ACC112 (cell line): ENCODE measurements at regions not wholly inside any gene's neighbourhood (a gene's known extent, or its start where the extent isn't known, plus 50 kb on each side); places are given as distances from the start of the nearest gene placed in this dataset.
"Not testable (repeated sequence)": the region's sequence is repeated elsewhere in the genome, so short reads cannot be mapped to it uniquely, and the experiment has no call there.

Experiments used
- H2AFZ ChIP-seq: fragments of 200-600 bp; sonication (generic); one replicate; pipeline ENCODE4 v1.6.0; 2017; ENCODE audit warnings: antibody characterized with exemption, low read length; ENCODE audit not compliant: unreplicated experiment
- H3K27ac ChIP-seq: fragments of 200-600 bp; sonication (generic); 2 replicates; pipeline ENCODE4 v1.5.1; 2014; ENCODE audit warnings: low read depth, mild to moderate bottlenecking, antibody characterized with exemption, low read length, moderate library complexity
- H3K27me3 ChIP-seq: fragments of 200-600 bp; sonication (generic); 2 replicates; pipeline ENCODE4 v1.6.1; 2014; ENCODE audit warnings: mild to moderate bottlenecking, antibody characterized with exemption, low read length, moderate library complexity, mixed read lengths; ENCODE audit not compliant: insufficient read depth
- H3K36me3 ChIP-seq: fragments of 200-600 bp; sonication (generic); 2 replicates; pipeline ENCODE4 v1.6.1; 2016; ENCODE audit warnings: mild to moderate bottlenecking, antibody characterized with exemption, low read length, moderate library complexity, mixed read lengths; ENCODE audit not compliant: insufficient read depth
- H3K4me1 ChIP-seq: fragments of 200-600 bp; sonication (generic); one replicate; pipeline ENCODE4 v1.6.1; 2016; ENCODE audit warnings: low read length, mixed read lengths; ENCODE audit not compliant: insufficient read depth, unreplicated experiment, control insufficient read depth
- H3K4me3 ChIP-seq: fragments of 200-600 bp; sonication (generic); 2 replicates; pipeline ENCODE4 v1.5.1; 2014; ENCODE audit warnings: mild to moderate bottlenecking, low read depth, low read length
- H3K79me2 ChIP-seq: fragments of 200-600 bp; sonication (generic); one replicate; pipeline ENCODE4 v1.6.0; 2016; ENCODE audit warnings: low read length; ENCODE audit not compliant: control insufficient read depth, unreplicated experiment, insufficient read depth

GRCh38 chr1:191034132-191034531, 556.5 kb upstream of the BRINP3 start:
- Histone ChIP-seq H3K4me3 (no peak overlapping the region), H3K36me3 (no peaks in the 10 kb centered on the region), H3K27ac (no peak overlapping the region), H3K4me1 (no peaks in the 10 kb centered on the region), H2AFZ (no peak overlapping the region), H3K79me2 (no peaks in the 10 kb centered on the region), H3K27me3 (no peaks in the 10 kb centered on the region)

- Histone ChIP-seq H3K4me3 (no peak overlapping the region), H2AFZ (no peak overlapping the region), H3K4me1 (no peaks in the 10 kb centered on the region), H3K27ac (no peak overlapping the region), H3K27me3 (no peaks in the 10 kb centered on the region), H3K79me2 (no peaks in the 10 kb centered on the region), H3K36me3 (no peaks in the 10 kb centered on the region)
These were observed 565.4 kb upstream of the BRINP3 start for GRCh38 chr1:191043066-191043465.

- no peaks in the 10 kb centered on the region for H3K36me3 ChIP-seq
- no peak overlapping the region for H3K4me3 ChIP-seq
- H3K27ac ChIP-seq: no peak overlapping the region
- H2AFZ ChIP-seq: no peak overlapping the region
- no peaks in the 10 kb centered on the region for H3K27me3 ChIP-seq
- H3K79me2 ChIP-seq: no peaks in the 10 kb centered on the region
- H3K4me1 ChIP-seq: no peaks in the 10 kb centered on the region
These were observed 572.1 kb upstream of the BRINP3 start for GRCh38 chr1:191049781-191050180.

GRCh38 chr1:191052888-191053287, 575.2 kb upstream of the BRINP3 start:
- Histone ChIP-seq H3K4me1 (no peaks in the 10 kb centered on the region), H3K4me3 (no peak overlapping the region), H3K27me3 (no peaks in the 10 kb centered on the region), H3K36me3 (no peaks in the 10 kb centered on the region), H3K27ac (no peak overlapping the region), H2AFZ (no peak overlapping the region), H3K79me2 (no peaks in the 10 kb centered on the region)

- no peaks in the 10 kb centered on the region for H3K4me1 ChIP-seq
- no peaks in the 10 kb centered on the region for H3K36me3 ChIP-seq
- H3K79me2 ChIP-seq: no peaks in the 10 kb centered on the region
- H3K4me3 ChIP-seq: no peak overlapping the region
- H3K27ac ChIP-seq: no peak overlapping the region
- no peak overlapping the region for H2AFZ ChIP-seq
- H3K27me3 ChIP-seq: no peaks in the 10 kb centered on the region
These were observed 587.7 kb upstream of the BRINP3 start for GRCh38 chr1:191065346-191065745.

GRCh38 chr1:191065771-191066170, 588.1 kb upstream of the BRINP3 start:
- no peak overlapping the region for H2AFZ ChIP-seq
- H3K4me3 ChIP-seq: no peak overlapping the region
- H3K27ac ChIP-seq: no peak overlapping the region
- H3K79me2 ChIP-seq: no peaks in the 10 kb centered on the region
- H3K4me1 ChIP-seq: no peaks in the 10 kb centered on the region
- no peaks in the 10 kb centered on the region for H3K36me3 ChIP-seq
- no peaks in the 10 kb centered on the region for H3K27me3 ChIP-seq

GRCh38 chr1:191074881-191075280, 597.2 kb upstream of the BRINP3 start:
- no peak overlapping the region for H2AFZ ChIP-seq
- H3K4me3 ChIP-seq: no peak overlapping the region
- H3K4me1 ChIP-seq: no peaks in the 10 kb centered on the region
- no peaks in the 10 kb centered on the region for H3K27me3 ChIP-seq
- no peaks in the 10 kb centered on the region for H3K36me3 ChIP-seq
- H3K27ac ChIP-seq: no peak overlapping the region
- no peaks in the 10 kb centered on the region for H3K79me2 ChIP-seq

- H3K79me2 ChIP-seq, H2AFZ ChIP-seq, H3K4me1 ChIP-seq, H3K27me3 ChIP-seq, H3K27ac ChIP-seq, H3K4me3 ChIP-seq, H3K36me3 ChIP-seq: not testable (repeated sequence)
These were observed 605.4 kb upstream of the BRINP3 start for GRCh38 chr1:191083090-191083489.

- no peaks in the 10 kb centered on the region for H3K4me1 ChIP-seq
- H3K27ac ChIP-seq: no peak overlapping the region
- H2AFZ ChIP-seq: no peak overlapping the region
- no peaks in the 10 kb centered on the region for H3K36me3 ChIP-seq
- H3K79me2 ChIP-seq: no peaks in the 10 kb centered on the region
- H3K4me3 ChIP-seq: no peak overlapping the region
- H3K27me3 ChIP-seq: no peaks in the 10 kb centered on the region
These were observed 607.5 kb upstream of the BRINP3 start for GRCh38 chr1:191085121-191085520.

- no peak overlapping the region for H2AFZ ChIP-seq
These were observed 609.2 kb upstream of the BRINP3 start for GRCh38 chr1:191086910-191087309.

GRCh38 chr1:191096405-191096804, 618.7 kb upstream of the BRINP3 start:
- Histone ChIP-seq H3K27ac (no peak overlapping the region), H3K36me3 (no peaks in the 10 kb centered on the region), H2AFZ (no peak overlapping the region), H3K79me2 (no peaks in the 10 kb centered on the region), H3K27me3 (no peaks in the 10 kb centered on the region), H3K4me3 (no peak overlapping the region), H3K4me1 (no peaks in the 10 kb centered on the region)

More at GRCh38 chr1:191086910-191087309, 609.2 kb upstream of the BRINP3 start:
- H3K79me2 ChIP-seq: no peaks in the 10 kb centered on the region
- no peak overlapping the region for H3K4me3 ChIP-seq
- H3K27ac ChIP-seq: no peak overlapping the region
- H3K27me3 ChIP-seq: no peaks in the 10 kb centered on the region
- H3K4me1 ChIP-seq: no peaks in the 10 kb centered on the region
- H3K36me3 ChIP-seq: no peaks in the 10 kb centered on the region
